Stromal cell of bone marrow (primary cell): ENCODE measurements at regions not wholly inside any gene's neighbourhood (a gene's known extent, or its start where the extent isn't known, plus 50 kb on each side); places are given as distances from the start of the nearest gene placed in this dataset.

Experiments used
- DNase-seq: peaks from one replicate; pipeline ENCODE4 v3.0.0-alpha.2; 2012; ENCODE audit warnings: low read depth

GRCh38 chr6:165229216-165229615, 80.2 kb downstream of the C6orf118 start:
- DNase-seq = no peak

GRCh38 chr6:165227644-165228329, 81.6 kb downstream of the C6orf118 start:
- peak; percentile 88 for DNase-seq

- DNase-seq = no peak
Measured at GRCh38 chr6:165223736-165224135, 85.7 kb downstream of the C6orf118 start.

GRCh38 chr6:165223101-165223500, 86.3 kb downstream of the C6orf118 start:
- DNase-seq = no peak

GRCh38 chr6:165222315-165223025, 86.9 kb downstream of the C6orf118 start:
- no peak for DNase-seq

GRCh38 chr6:165220045-165220444, 89.4 kb downstream of the C6orf118 start:
- DNase-seq = no peak

- DNase-seq = no peak
Measured at GRCh38 chr6:165219629-165220028, 89.8 kb downstream of the C6orf118 start.

- DNase-seq = peak; percentile 81
Measured at GRCh38 chr6:165218829-165219228, 90.6 kb downstream of the C6orf118 start.

GRCh38 chr6:165206798-165207197, 102.6 kb downstream of the C6orf118 start:
- no peak for DNase-seq

- DNase-seq = no peak
Measured at GRCh38 chr6:165205632-165206031, 103.8 kb downstream of the C6orf118 start.

GRCh38 chr6:165204807-165205545, 104.4 kb downstream of the C6orf118 start:
- no peak for DNase-seq

- peak; percentile 52 for DNase-seq
Measured at GRCh38 chr6:165200178-165200577, 109.2 kb downstream of the C6orf118 start.

- DNase-seq = no peak
Measured at GRCh38 chr6:165191461-165191860, 117.9 kb downstream of the C6orf118 start.

- DNase-seq = no peak
Measured at GRCh38 chr6:165186441-165187205, 122.8 kb downstream of the C6orf118 start.

- peak; percentile 55 for DNase-seq
Measured at GRCh38 chr6:165186041-165186440, 123.4 kb downstream of the C6orf118 start.

- peak; percentile 44 for DNase-seq
Measured at GRCh38 chr6:165184192-165184979, 125.0 kb downstream of the C6orf118 start.

- no peak for DNase-seq
Measured at GRCh38 chr6:165183496-165184140, 125.8 kb downstream of the C6orf118 start.

- DNase-seq = no peak
Measured at GRCh38 chr6:165183071-165183470, 126.3 kb downstream of the C6orf118 start.

- DNase-seq = peak; percentile 87
Measured at GRCh38 chr6:165181951-165182414, 127.4 kb downstream of the C6orf118 start.

- no peak for DNase-seq
Measured at GRCh38 chr6:165178056-165178455, 131.3 kb downstream of the C6orf118 start.

- no peak for DNase-seq
Measured at GRCh38 chr6:165173484-165173883, 135.9 kb downstream of the C6orf118 start.
